ENCODE measurements at regions not wholly inside any gene's neighbourhood (a gene's known extent, or its start where the extent isn't known, plus 50 kb on each side); places are given as distances from the start of the nearest gene placed in this dataset.
A peak's percentile ranks its signal among the peaks of the same experiment; 100 is the strongest.

GRCh38 chr11:109267293-109268095, 154.5 kb upstream of the C11orf87 start:
- no peak for DNase-seq (ENCODE audit: low spot score)

- DNase-seq (ENCODE audit: low spot score): no peak
Observed at GRCh38 chr11:109275931-109276330, 146.1 kb upstream of the C11orf87 start.

GRCh38 chr11:109285465-109285864, 136.5 kb upstream of the C11orf87 start:
- DNase-seq (ENCODE audit: low spot score): no peak

- no peak for DNase-seq (ENCODE audit: low spot score)
Observed at GRCh38 chr11:109291553-109291952, 130.4 kb upstream of the C11orf87 start.

- DNase-seq (ENCODE audit: low spot score): no peak
Observed at GRCh38 chr11:109298865-109299264, 123.1 kb upstream of the C11orf87 start.

GRCh38 chr11:109300211-109300610, 121.8 kb upstream of the C11orf87 start:
- DNase-seq (ENCODE audit: low spot score): no peak

- DNase-seq (ENCODE audit: low spot score): no peak
Observed at GRCh38 chr11:109302591-109303334, 119.2 kb upstream of the C11orf87 start.

GRCh38 chr11:109303342-109303741, 118.6 kb upstream of the C11orf87 start:
- no peak for DNase-seq (ENCODE audit: low spot score)

- no peak for DNase-seq (ENCODE audit: low spot score)
Observed at GRCh38 chr11:109304159-109304558, 117.8 kb upstream of the C11orf87 start.

- DNase-seq (ENCODE audit: low spot score): no peak
Observed at GRCh38 chr11:109305009-109305408, 117.0 kb upstream of the C11orf87 start.

GRCh38 chr11:109306322-109306721, 115.7 kb upstream of the C11orf87 start:
- no peak for DNase-seq (ENCODE audit: low spot score)

GRCh38 chr11:109307366-109307765, 114.6 kb upstream of the C11orf87 start:
- DNase-seq (ENCODE audit: low spot score): no peak

- no peak for DNase-seq (ENCODE audit: low spot score)
Observed at GRCh38 chr11:109308551-109308950, 113.4 kb upstream of the C11orf87 start.

- no peak for DNase-seq (ENCODE audit: low spot score)
Observed at GRCh38 chr11:109309153-109309552, 112.8 kb upstream of the C11orf87 start.

- no peak for DNase-seq (ENCODE audit: low spot score)
Observed at GRCh38 chr11:109317726-109318125, 104.3 kb upstream of the C11orf87 start.

GRCh38 chr11:109320595-109320994, 101.4 kb upstream of the C11orf87 start:
- peak; percentile 25 for DNase-seq (ENCODE audit: low spot score)

- DNase-seq (ENCODE audit: low spot score): no peak
Observed at GRCh38 chr11:109326781-109327180, 95.2 kb upstream of the C11orf87 start.

GRCh38 chr11:109329716-109330115, 92.3 kb upstream of the C11orf87 start:
- no peak for DNase-seq (ENCODE audit: low spot score)

GRCh38 chr11:109338131-109338530, 83.9 kb upstream of the C11orf87 start:
- DNase-seq (ENCODE audit: low spot score): no peak

- no peak for DNase-seq (ENCODE audit: low spot score)
Observed at GRCh38 chr11:109342261-109342660, 79.7 kb upstream of the C11orf87 start.

GRCh38 chr11:109343242-109343641, 78.7 kb upstream of the C11orf87 start:
- no peak for DNase-seq (ENCODE audit: low spot score)

GRCh38 chr11:109347304-109347703, 74.7 kb upstream of the C11orf87 start:
- DNase-seq (ENCODE audit: low spot score): no peak
